ENCODE measurements at regions not wholly inside any gene's neighbourhood (a gene's known extent, or its start where the extent isn't known, plus 50 kb on each side); places are given as distances from the start of the nearest gene placed in this dataset.

DNA sequence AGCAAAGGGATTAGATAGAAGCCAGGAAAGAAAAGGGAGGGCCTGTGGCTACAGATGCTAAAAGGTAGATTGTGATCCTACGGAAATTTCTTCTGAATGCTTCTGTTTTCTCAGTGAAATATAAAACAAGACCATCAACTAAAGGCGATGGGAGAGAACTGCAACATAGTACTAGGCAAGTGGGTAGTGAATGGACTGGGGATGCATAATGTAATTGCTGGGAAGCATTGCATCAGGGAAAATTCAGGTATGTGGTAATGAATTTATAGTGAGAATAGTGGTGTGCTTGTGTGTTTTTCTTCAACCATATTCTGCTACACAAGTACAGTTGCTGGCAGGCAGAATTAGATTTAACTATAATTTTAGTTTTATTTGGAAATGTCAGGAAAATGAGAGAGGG, 156.6 kb downstream of the OPN5 start:
- no peak for DNase-seq (ENCODE audit: low read depth)
- TF ChIP-seq, protein P1, sequence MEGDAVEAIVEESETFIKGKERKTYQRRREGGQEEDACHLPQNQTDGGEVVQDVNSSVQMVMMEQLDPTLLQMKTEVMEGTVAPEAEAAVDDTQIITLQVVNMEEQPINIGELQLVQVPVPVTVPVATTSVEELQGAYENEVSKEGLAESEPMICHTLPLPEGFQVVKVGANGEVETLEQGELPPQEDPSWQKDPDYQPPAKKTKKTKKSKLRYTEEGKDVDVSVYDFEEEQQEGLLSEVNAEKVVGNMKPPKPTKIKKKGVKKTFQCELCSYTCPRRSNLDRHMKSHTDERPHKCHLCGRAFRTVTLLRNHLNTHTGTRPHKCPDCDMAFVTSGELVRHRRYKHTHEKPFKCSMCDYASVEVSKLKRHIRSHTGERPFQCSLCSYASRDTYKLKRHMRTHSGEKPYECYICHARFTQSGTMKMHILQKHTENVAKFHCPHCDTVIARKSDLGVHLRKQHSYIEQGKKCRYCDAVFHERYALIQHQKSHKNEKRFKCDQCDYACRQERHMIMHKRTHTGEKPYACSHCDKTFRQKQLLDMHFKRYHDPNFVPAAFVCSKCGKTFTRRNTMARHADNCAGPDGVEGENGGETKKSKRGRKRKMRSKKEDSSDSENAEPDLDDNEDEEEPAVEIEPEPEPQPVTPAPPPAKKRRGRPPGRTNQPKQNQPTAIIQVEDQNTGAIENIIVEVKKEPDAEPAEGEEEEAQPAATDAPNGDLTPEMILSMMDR (IDR thresholded peaks at IDR 0.05; ENCODE audit: insufficient read depth, low read depth, low read length, missing control alignments), result no peak

DNA sequence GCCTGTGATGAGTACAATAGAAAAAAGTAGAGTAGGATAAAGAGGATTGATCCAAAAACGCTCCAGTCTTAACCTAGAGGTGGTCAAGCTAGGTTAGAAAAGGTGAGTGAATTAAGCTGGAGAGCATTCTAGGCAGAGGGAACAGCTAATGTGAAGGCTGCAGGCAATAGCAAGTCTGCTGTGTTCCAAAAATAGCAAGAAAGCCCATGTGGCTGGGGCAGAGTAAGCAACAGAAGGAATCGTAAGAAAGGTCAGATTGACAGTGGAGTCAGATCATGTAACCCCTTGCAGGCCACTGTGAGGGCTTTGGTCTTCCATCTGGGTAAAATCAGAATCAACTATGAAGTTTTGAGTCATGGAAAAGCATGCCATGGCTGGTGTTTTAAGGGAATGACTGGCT, 155.0 kb downstream of the OPN5 start:
- DNase-seq (ENCODE audit: low read depth), result no peak
- no peak overlapping the region for H3K4me3 ChIP-seq (ENCODE audit: low read depth, low read length)
- TF ChIP-seq, protein P1 (IDR thresholded peaks at IDR 0.05; ENCODE audit: insufficient read depth, low read depth, low read length, missing control alignments), result no peak

More for the DNA sequence above, 156.6 kb downstream of the OPN5 start:
- no peak overlapping the region for H3K4me3 ChIP-seq (ENCODE audit: low read depth, low read length)

DNA sequence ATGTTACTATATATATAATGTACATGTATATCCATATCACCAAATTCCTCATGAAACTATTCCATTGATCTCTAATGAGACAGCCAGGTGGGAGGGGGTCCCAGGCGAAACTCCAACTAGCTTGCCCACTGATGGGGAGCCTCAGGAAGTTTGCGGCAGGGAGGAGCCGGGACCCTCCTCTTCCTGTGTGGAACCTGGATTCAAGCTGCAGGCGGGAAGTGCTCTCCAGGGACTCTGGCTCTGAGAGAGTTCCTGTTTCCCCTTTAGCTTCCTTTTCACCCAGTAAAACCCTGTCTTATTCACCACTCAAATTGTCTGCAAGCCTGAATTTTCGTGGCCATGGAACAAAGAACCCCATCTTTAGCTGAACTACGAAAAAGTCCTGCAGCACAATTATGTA, 152.2 kb downstream of the OPN5 start:
- H3K4me3 ChIP-seq (ENCODE audit: low read depth, low read length), result no peak overlapping the region
- TF ChIP-seq, protein P1 (IDR thresholded peaks at IDR 0.05; ENCODE audit: insufficient read depth, low read depth, low read length, missing control alignments), result no peak
- DNase-seq (ENCODE audit: low read depth), result no peak

DNA sequence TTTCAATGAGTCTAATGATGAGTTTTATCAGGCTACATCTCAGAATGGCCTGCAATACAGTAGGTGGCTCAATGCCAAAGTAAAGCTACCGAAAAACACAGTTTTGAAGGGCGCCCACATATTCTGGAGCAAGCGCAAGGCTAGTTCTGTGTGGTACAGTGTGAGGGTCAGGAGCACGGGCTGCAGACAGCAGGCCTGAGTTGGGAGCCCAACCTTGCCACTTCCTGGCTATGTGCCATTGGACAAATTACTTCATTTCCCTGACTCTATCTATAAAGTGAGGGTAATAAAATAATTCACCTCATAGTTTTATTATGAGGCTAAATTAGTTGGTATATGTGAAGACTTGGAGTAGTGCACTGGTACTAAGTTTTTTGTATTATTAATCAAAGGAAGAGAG, 150.7 kb downstream of the OPN5 start:
- H3K4me3 ChIP-seq (ENCODE audit: low read depth, low read length), result no peak overlapping the region
- DNase-seq (ENCODE audit: low read depth), result no peak
- TF ChIP-seq, protein P1 (IDR thresholded peaks at IDR 0.05; ENCODE audit: insufficient read depth, low read depth, low read length, missing control alignments), result no peak

DNA sequence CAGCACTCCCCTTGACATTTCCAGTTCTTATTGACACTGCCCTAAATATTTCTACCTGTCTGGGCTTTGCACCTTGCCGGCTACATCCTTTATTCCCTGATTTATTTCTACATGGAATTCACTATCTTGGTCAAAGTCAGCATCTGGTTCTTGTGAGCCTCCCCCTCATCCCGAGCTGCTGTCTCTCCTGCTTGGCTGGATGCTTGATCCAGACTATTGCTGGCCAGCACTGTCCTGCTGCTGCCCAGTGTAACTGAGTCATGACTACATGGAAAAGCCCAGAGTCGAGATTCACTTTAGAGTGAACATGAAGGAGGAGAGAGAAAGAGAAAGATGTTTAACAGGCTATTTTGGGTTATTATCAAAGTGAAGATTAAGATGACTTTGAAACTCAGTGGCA, 142.2 kb downstream of the OPN5 start:
- TF ChIP-seq, protein P1 (IDR thresholded peaks at IDR 0.05; ENCODE audit: insufficient read depth, low read depth, low read length, missing control alignments), result no peak
- no peak for DNase-seq (ENCODE audit: low read depth)
- no peak overlapping the region for H3K4me3 ChIP-seq (ENCODE audit: low read depth, low read length)

DNA sequence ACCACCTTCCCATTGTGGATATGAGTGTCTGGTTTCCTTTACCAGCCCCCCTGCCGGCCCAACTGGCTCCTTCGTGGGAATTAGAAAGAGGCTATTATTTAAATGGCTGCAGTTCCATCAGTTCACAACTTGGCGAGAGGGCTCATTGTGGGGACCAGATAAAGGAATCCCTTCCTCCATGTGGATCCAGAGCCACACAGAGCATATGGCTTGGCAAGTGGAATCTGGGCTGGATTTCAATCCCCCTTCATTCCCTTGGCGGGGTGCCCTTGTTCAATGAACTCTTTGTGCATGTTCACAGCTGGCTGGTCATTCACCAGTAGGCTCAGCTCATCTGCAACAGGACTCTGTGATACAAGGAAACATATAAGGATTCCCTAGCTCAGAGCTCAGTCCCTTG, 140.6 kb downstream of the OPN5 start:
- TF ChIP-seq, protein P1 (IDR thresholded peaks at IDR 0.05; ENCODE audit: insufficient read depth, low read depth, low read length, missing control alignments), result no peak
- no peak overlapping the region for H3K4me3 ChIP-seq (ENCODE audit: low read depth, low read length)
- DNase-seq (ENCODE audit: low read depth), result no peak

DNA sequence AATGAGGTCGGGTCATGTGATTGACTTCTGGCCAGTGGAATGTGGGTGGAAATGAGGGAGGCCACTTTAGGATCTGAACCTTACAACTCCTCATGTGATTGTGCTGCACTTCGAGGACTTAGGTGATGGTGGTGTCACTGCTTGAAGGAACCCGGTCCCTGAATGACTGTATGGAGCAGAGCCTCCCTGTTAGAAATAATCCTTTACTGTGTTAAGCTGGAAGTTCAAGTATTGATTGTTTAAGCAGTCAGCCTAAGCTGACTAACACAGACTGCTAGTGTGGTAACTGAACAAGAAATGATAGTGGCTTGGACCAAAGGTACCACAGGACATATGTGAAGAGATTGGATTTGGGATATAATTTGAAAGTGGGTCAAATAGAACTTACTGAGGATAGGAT, 138.0 kb downstream of the OPN5 start:
- DNase-seq (ENCODE audit: low read depth), result no peak
- TF ChIP-seq, protein P1 (IDR thresholded peaks at IDR 0.05; ENCODE audit: insufficient read depth, low read depth, low read length, missing control alignments), result no peak
- H3K4me3 ChIP-seq (ENCODE audit: low read depth, low read length), result no peak overlapping the region

Data from GM12865 (cell line).